Sigmoid colon (tissue), 6 donors: ENCODE measurements at regions not wholly inside any gene's neighbourhood (a gene's known extent, or its start where the extent isn't known, plus 50 kb on each side); places are given as distances from the start of the nearest gene placed in this dataset.
"Not testable (repeated sequence)": the region's sequence is repeated elsewhere in the genome, so short reads cannot be mapped to it uniquely, and the experiment has no call there.

Experiments
- DNase-seq: peaks from one replicate; pipeline ENCODE4 v3.0.0-alpha.2; 2019
- H3K27ac ChIP-seq, 4 donors: fragments of 200-600 bp; sonication (generic); one replicate each; pipeline ENCODE4 v1.5.1; 2016 to 2019; ENCODE audit warnings: mild to moderate bottlenecking in 1 of 4
- H3K27me3 ChIP-seq, 3 donors: fragments of 200-600 bp; sonication (generic); one replicate each; pipeline ENCODE4 v1.5.1; 2019; ENCODE audit warnings: mild to moderate bottlenecking in 1 of 3
- H3K36me3 ChIP-seq, 4 donors: fragments of 200-600 bp; sonication (generic); one replicate each; pipeline ENCODE4 v1.5.1; 2016 to 2019
- H3K4me1 ChIP-seq, 4 donors: fragments of 200-600 bp; sonication (generic); one replicate each; pipeline ENCODE4 v1.5.1; 2017 to 2019
- H3K4me3 ChIP-seq, 4 donors: fragments of 200-600 bp; sonication (generic); one replicate each; pipeline ENCODE4 v1.5.1; 2017 to 2019; ENCODE audit warnings: mild to moderate bottlenecking in 2 of 4, moderate library complexity in 1 of 4
- H3K9me3 ChIP-seq, 4 donors: fragments of 200-600 bp in 3 of 4; sonication (generic) in 3 of 4; one replicate each; pipeline versions ENCODE4 v1.5.1 to v1.6.1; 2013 to 2019
- EP300 ChIP-seq, 4 donors: sonication (generic); formaldehyde crosslinking; IDR thresholded peaks; one replicate each; pipeline ENCODE4 v1.6.1; 2017; ENCODE audit warnings: antibody characterized with exemption in 4 of 4
- POLR2A ChIP-seq, 2 donors: fragments of 450-650 bp; IDR thresholded peaks; one replicate each; pipeline ENCODE4 v1.6.1; 2016; ENCODE audit warnings: antibody characterized with exemption in 2 of 2, mild to moderate bottlenecking in 2 of 2, moderate library complexity in 2 of 2
- POLR2AphosphoS5 ChIP-seq, 4 donors: sonication (generic); formaldehyde crosslinking; IDR thresholded peaks; one replicate each; pipeline ENCODE4 v1.6.1; 2017; ENCODE audit warnings: antibody characterized with exemption in 4 of 4
- WGBS, 2 donors: extraction: QIAGEN DNeasy Blood & Tissue Kit; methylation state at CpG; one replicate each; pipeline ENCODE4 v1.1.7; 2013; 5-methylcytosine and 5-hydroxymethylcytosine counted together
- intact Hi-C: fragments of 100-400 bp; cut with DNase I; formaldehyde crosslinking; loops from one replicate; pipeline ENCODE4 v1.15.1; 2023
- TF ChIP-seq, protein P1 (sequence below), 4 experiments: fragments of 450-650 bp in 3 of 4; fragments of 200-600 bp in 1 of 4; IDR thresholded peaks; one replicate each; pipeline ENCODE4 v1.5.1; 2016 to 2019; ENCODE audit warnings: antibody characterized with exemption in 4 of 4, mild to moderate bottlenecking in 3 of 4, moderate library complexity in 2 of 4
- donor health status: healthy with polysubstance abuse.
- donor health status: healthy.

DNA sequence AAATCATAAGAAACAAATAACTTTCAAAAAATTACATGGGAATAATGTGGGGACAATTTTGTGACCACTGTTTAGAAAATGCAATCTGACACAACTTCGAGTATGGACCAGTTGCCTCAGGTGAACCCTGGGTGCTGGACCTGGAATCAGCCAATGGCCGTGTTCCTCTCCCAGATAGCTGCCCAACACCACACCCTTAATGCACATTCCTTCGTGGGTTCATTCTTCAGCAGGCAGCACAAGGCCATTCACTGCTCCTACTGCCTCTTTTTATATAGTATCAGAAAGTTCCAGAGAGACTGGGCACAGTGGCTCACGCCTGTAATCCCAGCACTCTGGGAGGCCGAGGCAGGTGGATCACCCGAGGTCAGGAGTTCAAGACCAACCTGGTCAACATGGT is 89.1 kb upstream of the PARD3 start:
- Histone ChIP-seq H3K4me3 (no peak overlapping the region), H3K4me1 (peaks cover 0 to 15% (median 7%) of the 10 kb centered on the region in 4 donors), H3K27ac (no peak overlapping the region), H3K27me3 (no peaks in the 10 kb centered on the region), H3K9me3 (no peaks in the 10 kb centered on the region), H3K36me3 (no peaks in the 10 kb centered on the region)
- TF ChIP-seq, protein P1, sequence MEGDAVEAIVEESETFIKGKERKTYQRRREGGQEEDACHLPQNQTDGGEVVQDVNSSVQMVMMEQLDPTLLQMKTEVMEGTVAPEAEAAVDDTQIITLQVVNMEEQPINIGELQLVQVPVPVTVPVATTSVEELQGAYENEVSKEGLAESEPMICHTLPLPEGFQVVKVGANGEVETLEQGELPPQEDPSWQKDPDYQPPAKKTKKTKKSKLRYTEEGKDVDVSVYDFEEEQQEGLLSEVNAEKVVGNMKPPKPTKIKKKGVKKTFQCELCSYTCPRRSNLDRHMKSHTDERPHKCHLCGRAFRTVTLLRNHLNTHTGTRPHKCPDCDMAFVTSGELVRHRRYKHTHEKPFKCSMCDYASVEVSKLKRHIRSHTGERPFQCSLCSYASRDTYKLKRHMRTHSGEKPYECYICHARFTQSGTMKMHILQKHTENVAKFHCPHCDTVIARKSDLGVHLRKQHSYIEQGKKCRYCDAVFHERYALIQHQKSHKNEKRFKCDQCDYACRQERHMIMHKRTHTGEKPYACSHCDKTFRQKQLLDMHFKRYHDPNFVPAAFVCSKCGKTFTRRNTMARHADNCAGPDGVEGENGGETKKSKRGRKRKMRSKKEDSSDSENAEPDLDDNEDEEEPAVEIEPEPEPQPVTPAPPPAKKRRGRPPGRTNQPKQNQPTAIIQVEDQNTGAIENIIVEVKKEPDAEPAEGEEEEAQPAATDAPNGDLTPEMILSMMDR (IDR thresholded peaks at IDR 0.05) = no peak
- TF ChIP-seq POLR2AphosphoS5 (IDR thresholded peaks at IDR 0.05) (no peak), EP300 (IDR thresholded peaks at IDR 0.05) (no peak), POLR2A (IDR thresholded peaks at IDR 0.05) (no peak)
- intact Hi-C loops = no loop called here
- DNase-seq = peak; percentile 13
- 78 to 89% methylated on average over 6 of the region's 6 CpGs for WGBS, 2 donors

DNA sequence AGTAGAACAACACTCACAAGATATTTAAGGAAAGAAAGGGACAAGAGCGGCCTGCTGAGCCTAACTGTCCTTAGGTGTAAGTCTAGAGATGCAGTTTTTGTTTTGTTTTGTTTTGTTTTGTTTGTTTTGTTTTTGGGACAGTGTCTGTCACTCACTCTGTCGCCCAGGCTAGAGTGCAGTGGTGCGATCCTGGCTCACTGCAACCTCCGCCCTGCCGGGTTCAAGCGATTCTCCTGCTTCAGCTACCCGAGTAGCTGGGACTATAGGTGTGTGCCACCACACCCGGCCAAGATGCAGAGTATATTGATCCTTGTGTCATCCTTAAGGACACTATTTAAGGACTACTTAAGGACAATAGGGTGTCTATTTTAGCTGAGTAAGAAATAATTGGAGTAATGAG is 84.1 kb upstream of the PARD3 start:
- H3K9me3 ChIP-seq = no peaks in the 10 kb centered on the region
- 93 to 95% methylated on average over 8 of the region's 8 CpGs for WGBS, 2 donors
- H3K36me3 ChIP-seq = no peaks in the 10 kb centered on the region
- H3K4me3 ChIP-seq = no peak overlapping the region
- TF ChIP-seq, protein P1 (IDR thresholded peaks at IDR 0.05) = no peak
- TF ChIP-seq POLR2A (IDR thresholded peaks at IDR 0.05) (no peak), EP300 (IDR thresholded peaks at IDR 0.05) (no peak), POLR2AphosphoS5 (IDR thresholded peaks at IDR 0.05) (no peak)
- no peak overlapping the region for H3K27ac ChIP-seq
- no peaks in the 10 kb centered on the region for H3K27me3 ChIP-seq
- H3K4me1 ChIP-seq = no peaks in the 10 kb centered on the region
- DNase-seq = no peak
- intact Hi-C loops = no loop called here

DNA sequence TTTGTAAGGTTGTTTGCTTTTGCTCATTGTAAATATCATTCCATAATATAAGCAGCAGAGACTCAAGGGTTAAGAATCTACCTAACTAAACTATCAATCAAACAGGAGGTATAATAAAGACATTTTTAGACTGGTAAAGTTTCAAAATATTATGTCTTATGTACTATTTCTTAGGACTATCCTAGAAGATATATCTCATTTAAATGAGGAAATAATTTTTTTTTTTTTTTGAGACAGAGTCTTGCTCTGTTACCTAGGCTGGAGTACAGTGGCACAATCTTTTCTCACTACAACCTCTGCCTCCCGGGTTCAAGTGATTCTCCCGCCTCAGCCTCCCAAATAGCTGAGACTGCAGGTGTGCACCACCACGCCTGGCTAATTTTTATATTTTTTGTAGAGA is 80.9 kb upstream of the PARD3 start:
- Histone ChIP-seq H3K9me3 (no peaks in the 10 kb centered on the region), H3K4me3 (no peak overlapping the region), H3K36me3 (no peaks in the 10 kb centered on the region), H3K27ac (no peak overlapping the region), H3K4me1 (no peaks in the 10 kb centered on the region), H3K27me3 (no peaks in the 10 kb centered on the region)
- intact Hi-C loops = no loop called here
- WGBS, 2 donors = 94% methylated on average over 3 of the region's 3 CpGs
- peak; percentile 8 for DNase-seq
- TF ChIP-seq EP300 (IDR thresholded peaks at IDR 0.05) = no peak
- TF ChIP-seq POLR2A (IDR thresholded peaks at IDR 0.05) = no peak
- no peak for TF ChIP-seq POLR2AphosphoS5 (IDR thresholded peaks at IDR 0.05)
- TF ChIP-seq, protein P1 (IDR thresholded peaks at IDR 0.05) = no peak

DNA sequence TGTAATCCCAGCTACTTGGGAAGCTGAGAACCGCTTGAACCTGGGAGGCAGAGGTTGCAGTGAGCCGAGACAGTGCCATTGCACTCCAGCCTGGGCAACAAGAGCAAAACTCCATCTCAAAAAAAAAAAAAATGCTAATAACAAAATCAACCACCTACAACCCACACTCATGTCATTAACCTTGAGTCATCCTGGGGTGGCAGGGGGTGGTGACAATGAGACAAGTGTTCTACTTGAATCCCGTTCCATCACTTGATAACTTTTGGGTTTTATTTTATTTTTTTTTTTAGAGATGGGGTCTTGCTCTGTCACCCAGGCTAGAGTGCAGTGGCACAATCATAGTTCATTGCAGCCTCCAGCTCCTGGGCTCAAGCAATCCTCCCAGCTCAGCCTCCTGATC is 80.0 kb upstream of the PARD3 start:
- H3K36me3 ChIP-seq, intact Hi-C loops, H3K27me3 ChIP-seq, H3K4me1 ChIP-seq, H3K27ac ChIP-seq, H3K9me3 ChIP-seq, H3K4me3 ChIP-seq: not testable (repeated sequence)
- WGBS, 2 donors = 95 to 97% methylated on average over 3 of the region's 3 CpGs
- DNase-seq = peak; percentile 3

DNA sequence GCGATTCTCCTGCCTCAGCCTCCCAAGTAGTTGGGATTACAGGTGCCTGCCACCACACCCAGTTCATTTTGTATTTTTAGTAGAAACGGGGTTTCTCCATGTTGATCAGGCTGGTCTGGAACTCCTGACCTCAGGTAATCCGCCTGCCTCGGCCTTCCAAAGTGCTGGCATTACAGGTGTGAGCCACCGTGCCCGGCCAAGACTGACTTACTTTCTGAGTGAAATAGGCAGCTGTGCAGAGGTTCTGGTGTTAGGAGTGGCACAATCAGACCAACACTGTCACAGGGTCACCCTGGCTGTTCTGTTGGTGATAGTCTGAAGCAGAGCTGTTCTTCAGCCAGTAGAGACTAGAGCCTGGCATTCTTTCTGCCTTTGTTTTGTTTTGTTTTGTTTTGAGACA is 77.4 kb upstream of the PARD3 start:
- 94 to 96% methylated on average over 6 of the region's 6 CpGs for WGBS, 2 donors
- intact Hi-C loops = not testable (repeated sequence)

DNA sequence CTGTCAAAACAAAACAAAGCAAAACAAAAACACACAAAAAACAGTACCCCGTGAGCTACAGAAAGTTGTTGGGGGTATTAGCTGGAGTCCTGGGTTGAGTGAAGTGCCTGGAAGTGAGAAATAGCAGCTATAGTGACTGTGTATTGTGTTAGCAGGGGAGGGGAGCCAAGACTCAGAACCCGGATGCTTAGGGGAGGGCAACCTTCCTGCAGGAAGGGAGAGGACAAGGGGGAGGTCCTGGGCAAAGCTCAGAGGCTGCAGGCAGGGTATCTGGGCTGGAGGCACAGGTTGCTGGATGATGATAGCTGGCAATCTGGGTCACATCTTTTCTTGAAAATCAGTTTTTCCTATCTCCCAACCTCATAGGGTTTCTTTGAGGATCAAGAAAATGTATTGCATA is 75.8 kb upstream of the PARD3 start:
- H3K27me3 ChIP-seq = no peaks in the 10 kb centered on the region
- no peaks in the 10 kb centered on the region for H3K36me3 ChIP-seq
- H3K9me3 ChIP-seq = no peaks in the 10 kb centered on the region
- H3K4me3 ChIP-seq = no peak overlapping the region
- TF ChIP-seq, protein P1 (IDR thresholded peaks at IDR 0.05) = no peak
- TF ChIP-seq EP300 (IDR thresholded peaks at IDR 0.05) = no peak
- TF ChIP-seq POLR2AphosphoS5 (IDR thresholded peaks at IDR 0.05) = no peak
- TF ChIP-seq POLR2A (IDR thresholded peaks at IDR 0.05) = no peak
- H3K27ac ChIP-seq = no peak overlapping the region
- H3K4me1 ChIP-seq = no peaks in the 10 kb centered on the region
- WGBS, 2 donors = 38 to 41% methylated on average over 2 of the region's 2 CpGs
- intact Hi-C loops = no loop called here
- no peak for DNase-seq

More for the DNA sequence above, 77.4 kb upstream of the PARD3 start:
- H3K36me3 ChIP-seq, H3K4me1 ChIP-seq, H3K4me3 ChIP-seq, H3K9me3 ChIP-seq, H3K27me3 ChIP-seq, DNase-seq, H3K27ac ChIP-seq: not testable (repeated sequence)
